Activated CD4-positive, CD25-positive, alpha-beta regulatory T cell treated with anti-CD3 and anti-CD28 coated beads, Interleukin-2, amount 50 U/mL, for 72 hours (primary cell): ENCODE measurements at regions not wholly inside any gene's neighbourhood (a gene's known extent, or its start where the extent isn't known, plus 50 kb on each side); places are given as distances from the start of the nearest gene placed in this dataset.
"Not testable (repeated sequence)": the region's sequence is repeated elsewhere in the genome, so short reads cannot be mapped to it uniquely, and the experiment has no call there.

Experiments
- DNase-seq: peaks from one replicate; pipeline ENCODE4 v3.0.0; 2021

DNA sequence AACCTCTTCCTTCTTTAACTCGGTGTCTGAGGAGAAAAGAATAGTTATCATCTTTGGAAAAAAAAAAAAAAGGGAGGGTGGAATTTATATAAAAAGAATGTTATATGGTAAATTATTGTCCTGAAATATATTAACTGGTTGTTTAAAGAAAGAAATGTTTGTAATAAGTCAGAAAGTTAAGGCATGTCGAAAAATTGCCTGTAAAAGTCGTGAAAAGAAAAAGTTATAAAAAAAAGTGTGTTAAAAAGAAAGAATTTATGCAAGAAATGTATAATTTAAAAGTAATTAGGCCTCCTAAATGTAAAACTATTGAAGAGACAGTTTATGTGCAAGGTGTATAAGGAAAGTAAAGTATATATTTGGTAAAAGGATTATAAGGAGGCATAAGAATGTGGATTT is 130.5 kb upstream of the SEMA6A start:
- not testable (repeated sequence) for DNase-seq

DNA sequence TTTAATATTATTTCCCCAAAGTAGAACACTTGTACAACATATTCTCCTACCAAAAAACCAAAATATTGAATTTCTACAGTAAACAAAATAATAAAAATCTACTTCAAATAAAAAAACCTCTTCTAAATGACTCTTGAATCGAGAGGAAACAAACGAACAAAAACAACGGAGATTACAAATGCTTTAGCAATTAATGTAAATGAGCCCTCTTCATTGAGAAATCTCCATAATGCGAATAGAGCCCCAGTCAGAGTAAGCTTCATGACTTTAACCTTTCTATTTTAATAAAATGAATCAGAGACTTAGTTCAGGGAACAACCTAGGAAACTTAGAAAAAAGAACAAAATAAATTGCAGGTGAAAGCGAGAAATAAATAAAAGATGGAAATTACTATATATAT is 129.3 kb upstream of the SEMA6A start:
- DNase-seq = no peak

DNA sequence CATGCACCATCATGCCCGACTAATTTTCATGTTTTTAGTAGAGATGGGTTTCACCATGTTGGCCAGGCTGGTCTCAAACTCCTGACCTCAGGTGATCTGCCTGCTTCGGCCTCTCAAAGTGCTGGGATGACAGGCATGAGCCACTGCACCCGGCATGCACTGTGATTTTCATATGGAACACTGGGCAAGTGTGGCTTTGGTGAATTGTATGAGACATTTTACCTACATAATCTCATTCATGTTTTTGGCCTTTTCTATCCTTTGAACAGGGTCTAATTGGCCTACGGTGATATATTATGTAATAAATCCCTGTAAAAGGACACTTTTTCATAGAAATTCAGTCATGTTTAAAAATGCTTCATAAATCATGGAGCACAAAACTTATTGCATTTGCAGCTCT is 128.7 kb upstream of the SEMA6A start:
- DNase-seq = no peak

DNA sequence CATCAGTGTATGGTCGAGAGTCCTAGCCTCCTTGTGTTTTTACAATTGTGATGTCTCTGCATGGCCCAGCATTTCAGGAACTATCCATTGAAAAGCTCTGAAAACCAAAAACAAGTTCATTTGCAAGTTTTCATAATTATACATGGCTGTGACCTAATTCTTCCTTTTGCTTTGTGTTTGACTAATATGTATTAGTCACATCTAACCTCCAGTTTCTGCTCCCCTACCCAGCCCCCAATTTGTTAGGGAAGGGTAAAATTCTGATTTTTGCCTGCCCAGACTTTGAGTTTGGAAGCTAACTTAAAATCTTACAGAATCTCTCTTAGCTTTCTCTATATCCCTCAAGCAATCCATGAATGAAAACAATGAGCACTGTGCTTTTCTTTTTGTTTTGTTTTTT is 128.2 kb upstream of the SEMA6A start:
- no peak for DNase-seq

GRCh38 chr5:116699332-116699731 is 124.7 kb upstream of the SEMA6A start:
- DNase-seq = no peak

GRCh38 chr5:116696366-116696765 is 121.7 kb upstream of the SEMA6A start:
- no peak for DNase-seq

- no peak for DNase-seq
Observed at GRCh38 chr5:116695681-116696080, 121.1 kb upstream of the SEMA6A start.

DNA sequence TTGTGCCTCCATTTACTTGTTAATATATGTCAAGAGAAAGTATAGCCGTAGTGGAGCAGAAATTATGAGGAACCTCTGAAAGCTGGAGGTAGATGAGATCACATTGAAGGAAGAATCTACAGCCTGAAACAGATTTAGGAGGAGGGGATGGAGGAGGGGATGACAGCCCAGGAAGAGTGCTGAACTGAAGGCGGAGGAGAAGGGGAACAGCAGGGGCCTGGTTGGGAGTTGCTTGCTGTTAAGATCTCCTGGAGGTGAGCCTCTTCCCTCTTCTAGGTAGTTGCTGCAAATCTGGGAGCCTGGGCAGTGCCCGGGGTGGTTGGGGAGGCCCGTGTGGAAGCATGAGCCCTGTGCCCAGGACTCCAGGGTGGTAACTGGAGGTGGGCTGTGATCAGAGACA is 111.8 kb upstream of the SEMA6A start:
- DNase-seq = no peak

- DNase-seq = no peak
Observed at GRCh38 chr5:116685931-116686330, 111.3 kb upstream of the SEMA6A start.

DNA sequence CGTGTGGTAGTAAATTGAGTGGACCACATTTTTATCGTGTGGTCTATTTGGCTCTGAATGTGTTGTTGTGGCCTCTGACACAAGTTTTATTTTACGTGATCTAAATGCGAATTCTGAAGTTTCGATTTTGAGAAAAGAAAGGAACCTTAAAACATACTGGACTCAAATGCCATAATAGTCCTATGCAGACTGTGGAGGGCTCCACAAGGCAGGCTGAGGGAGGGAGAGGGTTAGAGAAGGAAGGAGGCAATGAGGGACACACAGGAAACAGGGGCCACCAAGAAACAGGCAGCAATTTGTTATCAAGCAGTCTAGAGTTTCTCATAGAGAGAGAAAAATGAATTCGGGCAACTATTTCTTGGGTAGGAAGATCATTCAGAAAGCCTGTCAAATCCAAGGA is 110.4 kb upstream of the SEMA6A start:
- no peak for DNase-seq

DNA sequence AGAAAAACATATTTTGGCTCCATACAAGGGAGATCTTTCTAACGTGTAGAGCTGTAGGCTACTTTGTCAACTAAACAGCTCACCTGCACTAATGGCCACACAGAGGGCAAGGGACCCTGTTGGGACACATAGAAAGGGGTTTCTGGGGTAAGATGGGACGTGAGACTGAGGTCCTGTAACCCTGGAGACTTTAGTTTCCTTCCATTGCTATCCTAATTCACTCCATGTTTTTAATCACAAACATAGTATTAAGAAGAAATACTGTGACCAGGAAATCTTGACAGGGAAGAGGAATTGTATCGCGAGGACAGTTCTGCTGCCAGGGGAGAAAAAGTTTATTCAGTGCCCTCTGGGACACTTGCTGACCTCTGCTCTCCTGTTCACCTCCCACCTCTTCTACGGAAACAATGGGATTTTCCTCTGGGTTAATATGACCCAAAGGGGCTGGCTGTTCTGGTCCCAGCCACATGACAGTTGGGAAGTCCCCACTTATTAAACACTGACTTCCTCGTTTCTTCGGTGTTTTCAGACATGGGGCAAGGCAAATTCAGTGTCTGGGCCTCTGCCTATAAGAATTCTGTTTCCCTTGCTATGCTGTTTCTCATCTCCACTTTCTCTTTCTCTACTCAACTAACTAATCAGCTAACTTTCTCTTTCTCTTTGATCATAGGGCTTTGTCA is 106.9 kb upstream of the SEMA6A start:
- no peak for DNase-seq

- no peak for DNase-seq
Observed at GRCh38 chr5:116675626-116675910, 100.9 kb upstream of the SEMA6A start.

DNA sequence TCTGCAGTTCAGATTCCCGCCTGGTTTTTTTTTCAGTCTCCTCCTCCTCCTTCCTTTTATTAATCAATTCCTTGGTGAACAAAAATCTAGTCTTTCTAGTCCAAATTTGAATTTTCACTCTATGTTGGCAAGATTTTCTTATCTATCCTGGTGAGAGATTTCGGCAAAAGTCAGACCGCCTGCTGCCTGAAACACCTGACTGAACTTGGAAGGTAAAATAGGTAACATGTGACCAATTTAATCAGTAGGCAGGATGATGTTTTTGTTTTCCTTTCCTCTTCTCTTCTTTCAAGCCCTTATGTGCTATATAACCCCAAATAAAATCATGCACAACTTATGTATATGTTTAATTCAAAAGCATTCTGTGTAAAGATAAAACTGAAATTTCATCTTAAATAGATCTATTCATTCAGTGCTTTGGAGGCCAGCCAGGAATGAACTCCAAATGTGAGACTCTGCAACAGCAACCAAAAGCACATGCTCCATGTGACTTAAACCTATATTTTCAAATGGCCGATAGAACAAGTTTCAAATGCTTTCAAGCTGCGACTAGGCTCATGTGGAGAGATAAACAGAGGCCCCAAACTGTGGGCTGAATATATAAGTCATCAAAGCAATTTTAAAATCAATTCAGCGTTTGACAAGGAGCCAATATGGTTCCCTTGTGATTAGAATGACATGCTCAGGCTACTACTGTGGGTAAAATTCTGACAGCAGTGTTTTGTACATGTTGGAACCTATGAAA is 100.4 kb upstream of the SEMA6A start:
- no peak for DNase-seq

DNA sequence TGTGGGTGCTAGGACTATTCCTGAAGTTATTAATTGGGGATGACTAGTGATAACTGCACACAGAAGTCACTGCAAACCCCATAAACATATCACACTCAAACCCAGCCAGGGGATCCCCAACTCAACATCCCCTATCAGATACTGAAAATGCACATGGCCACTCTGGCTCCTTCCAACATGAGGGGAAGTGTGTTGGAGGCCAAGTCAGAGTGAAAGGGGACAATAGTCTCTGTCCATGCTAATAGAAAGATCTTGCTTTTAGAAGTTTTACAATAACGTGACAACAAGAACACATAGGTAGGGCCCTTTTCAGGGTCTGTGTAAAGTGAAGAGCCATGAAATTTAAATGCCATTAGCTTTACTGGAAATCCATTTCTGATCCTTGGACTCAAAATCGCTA is 98.8 kb upstream of the SEMA6A start:
- DNase-seq = no peak

DNA sequence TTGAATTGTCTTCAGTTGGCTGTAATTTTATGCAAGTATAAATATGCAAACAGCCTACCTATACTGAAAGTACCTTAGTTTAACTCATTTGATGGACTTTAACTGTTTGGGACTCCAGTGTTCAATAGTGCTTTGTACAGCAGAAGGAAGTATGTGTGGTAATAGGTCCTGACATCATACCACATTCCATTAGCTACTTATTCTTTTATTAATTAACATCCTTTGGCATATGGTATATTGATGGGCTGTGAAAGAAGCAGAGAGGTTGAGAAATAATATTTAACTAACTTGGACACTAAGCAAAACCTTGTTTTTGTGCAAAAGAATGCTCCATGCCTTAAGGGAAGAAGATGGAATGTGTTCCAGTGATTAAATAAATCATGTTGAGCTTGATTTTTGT is 97.6 kb upstream of the SEMA6A start:
- no peak for DNase-seq

DNA sequence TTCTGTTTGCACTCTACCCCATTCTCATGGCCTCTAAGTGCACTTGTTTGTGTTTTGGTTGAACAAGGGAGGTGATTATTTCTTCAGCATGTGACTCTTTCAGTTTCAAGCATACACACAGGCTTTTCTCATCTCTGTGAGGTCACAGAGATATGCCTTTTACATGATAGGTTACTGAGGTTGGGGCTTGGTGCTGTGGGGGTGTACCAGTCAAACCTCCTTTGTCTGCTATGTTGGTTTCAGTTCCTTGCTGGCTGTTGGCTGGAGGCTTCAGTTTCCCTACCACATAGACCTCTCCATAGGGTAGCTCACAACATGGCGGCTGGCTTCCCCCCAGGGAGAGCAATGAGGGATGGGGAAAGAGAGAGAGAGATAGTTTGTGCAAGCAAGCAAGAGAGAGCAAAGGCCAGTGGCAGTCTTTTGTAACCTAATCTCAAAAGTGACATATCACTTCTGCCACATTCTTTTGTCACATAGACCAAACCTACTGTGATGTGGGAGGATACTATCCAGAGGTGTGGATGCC is 96.7 kb upstream of the SEMA6A start:
- DNase-seq = no peak

- DNase-seq = no peak
Observed at GRCh38 chr5:116669261-116670031, 94.8 kb upstream of the SEMA6A start.

DNA sequence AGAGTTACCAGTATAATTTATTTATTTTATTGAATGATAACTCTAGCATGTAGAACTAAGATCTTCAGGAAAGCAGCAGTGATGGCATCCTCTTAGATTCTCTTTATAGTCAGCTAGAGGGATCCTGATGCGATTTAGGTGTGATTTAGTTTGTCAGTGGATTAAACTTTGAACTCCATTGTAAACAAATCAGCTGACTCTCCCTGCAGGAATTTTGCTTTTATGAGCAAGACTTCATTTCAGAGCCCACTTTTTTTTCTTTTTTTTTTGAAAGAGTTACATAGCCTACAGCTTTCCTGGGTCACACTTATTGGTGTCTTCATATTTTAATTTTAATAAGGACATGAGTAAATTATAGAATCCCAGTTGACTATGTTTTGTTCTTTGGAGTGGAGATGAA is 93.8 kb upstream of the SEMA6A start:
- DNase-seq = no peak

GRCh38 chr5:116666901-116667300 is 92.3 kb upstream of the SEMA6A start:
- DNase-seq = no peak

GRCh38 chr5:116664988-116665387 is 90.4 kb upstream of the SEMA6A start:
- DNase-seq = no peak

- no peak for DNase-seq
Observed at GRCh38 chr5:116663081-116663480, 88.5 kb upstream of the SEMA6A start.

GRCh38 chr5:116661419-116661818 is 86.8 kb upstream of the SEMA6A start:
- no peak for DNase-seq

GRCh38 chr5:116660929-116661328 is 86.3 kb upstream of the SEMA6A start:
- no peak for DNase-seq

DNA sequence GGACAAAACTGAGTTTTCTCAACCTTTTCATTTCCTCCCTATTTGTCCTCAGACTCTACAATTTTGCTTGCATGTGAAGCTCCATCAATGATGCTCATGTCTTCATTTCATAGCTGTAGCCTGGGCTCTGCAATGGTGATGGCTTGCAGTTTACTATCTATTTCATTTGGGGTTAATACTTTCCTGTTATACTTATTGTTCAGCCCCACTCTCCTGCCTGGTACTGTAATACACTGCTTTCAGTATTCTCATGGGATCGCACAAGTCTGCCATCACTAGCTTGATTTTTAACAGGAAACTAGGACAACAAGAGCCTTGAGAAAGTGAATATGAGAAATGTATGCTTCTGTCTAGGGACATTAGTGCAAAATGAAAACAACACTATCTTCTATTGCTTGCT is 84.2 kb upstream of the SEMA6A start:
- no peak for DNase-seq
